HG03575 (cell line): ENCODE measurements at regions not wholly inside any gene's neighbourhood (a gene's known extent, or its start where the extent isn't known, plus 50 kb on each side); places are given as distances from the start of the nearest gene placed in this dataset.

Source experiments
- ATAC-seq: cut with Tn5 transposase; IDR thresholded peaks from one replicate; pipeline ENCODE4 v1.9.1; 2021; ENCODE audit not compliant: unreplicated experiment, insufficient number of reproducible peaks, low FRiP score; ENCODE audit errors: extremely low read depth

- ATAC-seq, result no peak
Measured at GRCh38 chr22:47672526-47672925, 910.1 kb downstream of the TBC1D22A start.

- no peak for ATAC-seq
Measured at GRCh38 chr22:47665151-47665550, 902.7 kb downstream of the TBC1D22A start.

GRCh38 chr22:47663615-47664605 lies 901.5 kb downstream of the TBC1D22A start:
- ATAC-seq, result no peak

- no peak for ATAC-seq
Measured at GRCh38 chr22:47659467-47660223, 897.2 kb downstream of the TBC1D22A start.

DNA sequence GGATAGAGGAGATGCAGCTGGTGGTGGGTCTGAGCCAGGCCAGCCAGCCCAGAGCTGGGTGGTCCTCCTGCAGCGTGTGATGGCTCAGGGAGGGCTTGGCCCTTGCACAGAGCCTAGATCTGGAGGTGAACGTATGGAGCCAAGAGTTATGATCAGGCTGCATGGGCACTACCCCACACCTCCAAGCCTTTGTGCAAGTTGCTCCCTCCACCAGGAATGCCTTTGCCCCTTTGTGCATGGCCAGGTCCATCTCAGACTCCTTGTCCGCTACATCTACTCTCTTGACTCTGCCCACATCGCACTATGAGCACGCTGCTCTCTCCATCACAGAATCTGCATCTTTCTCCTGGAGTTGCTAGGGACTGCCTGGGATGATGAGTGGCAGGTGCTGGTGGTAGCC lies 895.7 kb downstream of the TBC1D22A start:
- ATAC-seq, result no peak

DNA sequence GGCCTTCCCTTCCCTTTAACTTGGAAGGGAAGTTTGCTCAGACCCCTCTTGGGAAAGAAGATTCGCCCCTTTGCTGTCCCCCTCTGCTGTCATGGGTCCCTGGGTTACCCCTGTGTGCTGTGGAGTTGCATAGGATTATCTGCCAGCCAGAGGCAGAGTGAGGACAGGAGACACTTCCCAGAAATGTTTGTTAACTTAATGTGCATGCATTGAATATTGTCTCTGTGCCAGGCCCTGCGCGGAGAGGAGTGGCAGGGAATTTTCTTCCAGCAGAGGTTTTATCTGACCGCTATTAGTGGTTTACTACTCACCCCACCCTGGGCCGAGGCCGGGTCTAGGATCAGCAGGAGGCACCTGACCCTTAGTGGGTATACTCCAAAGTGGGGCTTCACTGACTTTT lies 894.8 kb downstream of the TBC1D22A start:
- no peak for ATAC-seq

DNA sequence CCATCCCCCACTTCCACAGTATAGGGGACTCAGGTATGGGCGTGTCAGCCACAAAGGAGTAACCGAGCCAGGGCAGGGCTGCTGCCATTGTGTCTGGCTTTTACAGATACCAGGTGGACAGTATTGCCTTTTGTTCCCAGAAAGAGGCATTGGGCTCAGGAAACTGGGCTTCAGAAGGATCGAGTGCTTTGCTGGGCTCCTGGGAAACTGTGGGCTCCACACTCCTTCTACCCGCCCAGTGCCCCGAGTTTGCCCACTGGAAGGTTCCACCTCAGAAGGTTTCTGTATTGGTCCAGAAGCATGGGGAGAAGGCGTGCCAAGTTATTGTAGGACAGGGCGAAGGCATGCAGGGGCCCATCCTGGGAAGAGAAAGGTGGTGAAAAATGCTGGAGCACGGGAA lies 894.4 kb downstream of the TBC1D22A start:
- no peak for ATAC-seq

DNA sequence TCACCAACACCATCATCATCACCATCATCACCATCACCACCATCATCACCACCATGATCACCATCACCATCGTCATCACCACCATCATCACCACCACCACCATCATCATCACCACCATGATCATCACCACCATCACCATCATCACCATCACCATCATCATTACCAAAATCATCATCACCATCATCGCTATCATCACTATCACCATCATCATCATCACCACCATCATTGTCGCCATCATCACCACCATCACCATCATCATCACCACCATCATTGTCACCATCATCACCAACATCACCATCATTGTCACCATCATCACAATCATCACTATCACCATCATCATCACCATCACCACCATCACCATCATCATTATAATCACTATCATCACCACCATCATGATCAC lies 893.5 kb downstream of the TBC1D22A start:
- ATAC-seq, result no peak

DNA sequence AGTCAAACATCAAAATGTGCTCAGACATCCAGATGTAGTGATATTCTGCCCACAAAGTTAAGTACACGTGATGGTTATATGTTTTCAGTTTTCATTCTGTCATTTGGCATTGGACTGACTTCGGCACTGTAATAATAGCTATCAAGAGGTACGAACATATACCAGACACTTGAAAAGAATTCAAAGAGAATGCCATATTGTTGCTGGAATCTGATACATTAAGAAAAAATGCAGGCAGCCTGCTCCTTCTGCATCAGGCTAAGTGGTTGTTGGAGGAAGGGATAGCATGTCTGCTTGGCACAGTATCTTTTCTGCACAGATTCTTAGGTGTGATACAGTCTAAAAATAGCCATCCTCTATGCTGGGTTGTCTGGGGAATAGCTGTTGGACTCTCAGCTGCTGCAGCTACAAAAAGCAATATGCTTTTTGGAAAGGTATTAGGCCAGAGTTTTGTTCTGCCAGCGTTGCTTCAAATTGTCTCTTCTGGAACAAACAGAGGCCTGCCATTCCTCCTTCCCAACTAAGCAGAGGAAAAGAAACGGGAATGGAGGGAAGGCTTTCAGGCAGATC lies 892.6 kb downstream of the TBC1D22A start:
- ATAC-seq, result no peak

DNA sequence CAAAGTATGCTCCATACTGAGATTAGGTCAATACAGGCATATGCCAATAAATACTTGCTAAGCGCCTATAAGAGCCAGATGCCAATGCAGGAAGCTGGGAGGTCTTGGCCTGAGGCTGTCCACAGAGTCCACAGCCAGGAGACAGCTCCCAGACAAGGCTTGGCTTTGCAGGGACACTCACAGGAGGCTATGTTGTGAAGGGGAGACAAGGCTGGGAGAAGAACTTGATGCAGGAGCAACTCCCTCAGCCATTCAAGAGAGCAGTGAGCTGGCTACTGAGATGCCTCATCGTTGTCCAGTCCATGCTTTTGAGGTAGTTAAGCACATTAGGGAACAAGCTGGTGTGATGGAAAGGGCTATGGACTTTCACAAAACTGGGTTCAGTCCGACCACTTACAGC lies 891.5 kb downstream of the TBC1D22A start:
- no peak for ATAC-seq

- no peak for ATAC-seq
Measured at GRCh38 chr22:47651216-47651987, 889.0 kb downstream of the TBC1D22A start.

DNA sequence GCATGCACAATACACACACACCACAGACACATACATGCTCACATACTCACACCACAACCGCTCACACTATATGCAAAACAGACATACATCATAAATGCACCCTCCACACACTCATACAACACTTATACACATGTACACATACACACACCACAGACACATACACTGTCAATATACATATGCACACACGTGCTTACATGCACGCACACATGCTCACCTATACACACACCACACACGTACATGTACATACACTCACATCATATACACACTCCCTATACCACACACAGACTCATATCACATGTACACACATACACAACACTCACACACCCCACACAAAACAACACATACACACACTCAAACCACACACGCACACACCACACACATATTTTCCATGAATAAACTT lies 885.3 kb downstream of the TBC1D22A start:
- ATAC-seq, result no peak

GRCh38 chr22:47647181-47647580 lies 884.7 kb downstream of the TBC1D22A start:
- no peak for ATAC-seq

- ATAC-seq, result no peak
Measured at GRCh38 chr22:47645923-47646322, 883.5 kb downstream of the TBC1D22A start.

- ATAC-seq, result no peak
Measured at GRCh38 chr22:47645450-47645914, 883.0 kb downstream of the TBC1D22A start.

DNA sequence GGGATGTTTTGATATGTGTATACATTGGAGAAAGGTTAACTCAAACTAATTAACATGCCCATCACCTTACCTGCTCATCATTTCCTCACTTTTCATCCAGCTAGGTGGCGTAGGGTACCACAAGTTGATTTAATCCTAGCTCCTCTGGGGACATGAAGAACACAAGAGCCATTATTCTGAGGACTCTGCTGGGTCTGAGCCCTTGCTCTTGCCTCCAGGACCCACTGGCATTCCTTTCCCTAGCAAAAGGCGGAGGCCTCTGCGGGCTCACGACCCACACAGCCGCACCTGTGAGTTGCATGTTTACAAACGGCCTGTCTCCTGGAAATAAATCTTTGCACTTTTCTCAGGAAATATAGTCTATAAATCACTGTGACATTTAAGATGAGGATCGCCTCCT lies 871.9 kb downstream of the TBC1D22A start:
- ATAC-seq, result no peak

- no peak for ATAC-seq
Measured at GRCh38 chr22:47633111-47633510, 870.7 kb downstream of the TBC1D22A start.

- ATAC-seq, result no peak
Measured at GRCh38 chr22:47632701-47633100, 870.3 kb downstream of the TBC1D22A start.

DNA sequence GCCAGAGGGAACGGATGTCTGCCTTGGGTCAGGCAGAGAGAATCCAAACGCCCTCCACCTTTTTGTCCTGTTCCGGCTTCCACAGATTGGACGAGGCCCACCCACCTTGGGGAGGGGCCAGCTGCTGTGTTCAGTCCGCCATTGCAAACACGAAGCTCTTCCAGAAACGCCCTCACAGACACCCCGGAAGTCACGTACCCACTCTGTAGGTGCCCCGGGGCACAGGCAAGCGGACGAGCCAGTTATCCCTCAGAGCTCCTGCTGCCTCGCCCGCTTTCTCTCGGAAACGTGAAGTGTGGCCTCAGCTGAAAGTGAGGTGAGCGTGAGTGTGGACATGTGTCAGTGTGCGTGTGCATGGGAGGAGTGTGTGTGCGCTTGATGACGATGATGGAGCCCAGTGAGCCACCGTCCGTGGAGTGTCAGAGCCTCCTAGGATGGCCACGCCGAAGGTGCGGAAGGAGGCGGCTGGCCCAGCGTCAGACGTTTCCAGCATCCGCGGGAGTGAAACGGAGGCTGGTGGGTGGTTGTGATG lies 869.2 kb downstream of the TBC1D22A start:
- ATAC-seq, result no peak
